GM12865 (cell line): ENCODE measurements at regions not wholly inside any gene's neighbourhood (a gene's known extent, or its start where the extent isn't known, plus 50 kb on each side); places are given as distances from the start of the nearest gene placed in this dataset.
"Not testable (repeated sequence)": the region's sequence is repeated elsewhere in the genome, so short reads cannot be mapped to it uniquely, and the experiment has no call there.

Experiments
- DNase-seq: peaks from one replicate; pipeline ENCODE4 v3.0.0; 2010; ENCODE audit warnings: low read depth
- H3K4me3 ChIP-seq: 2 replicates; pipeline ENCODE4 v1.5.1; 2011; ENCODE audit warnings: mild to moderate bottlenecking, low read depth, low read length, control low read depth
- CTCF ChIP-seq: IDR thresholded peaks from 2 replicates; pipeline ENCODE4 v1.5.1; 2011; ENCODE audit warnings: low read length, control low read depth, low read depth, inconsistent platforms; ENCODE audit not compliant: insufficient read depth; ENCODE audit errors: missing control alignments

DNA sequence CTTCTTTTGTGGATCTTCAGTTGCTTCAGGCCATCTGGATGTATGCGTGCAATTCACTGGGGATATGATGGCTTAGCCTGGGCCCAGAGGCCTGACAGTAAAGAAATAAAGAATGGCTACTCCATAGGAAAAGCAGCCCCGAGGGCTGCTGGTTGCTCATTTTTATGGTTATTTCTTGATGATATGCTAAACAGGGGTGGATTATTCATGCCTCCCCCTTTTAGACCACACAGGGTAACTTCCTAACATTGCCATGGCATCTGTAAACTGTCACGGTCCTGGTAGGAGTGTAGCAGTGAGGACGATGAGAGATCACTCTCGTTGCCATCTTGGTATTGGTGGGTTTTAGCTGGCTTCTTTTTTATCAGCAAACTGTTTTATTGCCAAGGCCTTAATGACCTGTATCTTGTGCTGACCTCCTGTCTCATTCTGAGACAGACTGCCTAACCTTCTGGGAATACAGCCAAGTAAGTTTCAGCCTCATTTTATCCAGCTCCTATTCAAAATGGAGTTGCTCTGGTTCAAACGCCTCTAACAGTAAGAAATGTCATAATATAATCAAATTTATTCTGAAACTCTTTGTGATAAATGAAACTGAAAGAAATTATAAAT, 60.5 kb downstream of the DSEL start:
- no peak for DNase-seq
- no peak overlapping the region for H3K4me3 ChIP-seq
- TF ChIP-seq CTCF, result no peak

GRCh38 chr18:67453901-67454300, 62.6 kb downstream of the DSEL start:
- H3K4me3 ChIP-seq, result no peak overlapping the region
- no peak for TF ChIP-seq CTCF
- no peak for DNase-seq

GRCh38 chr18:67451960-67452359, 64.6 kb downstream of the DSEL start:
- no peak for TF ChIP-seq CTCF
- DNase-seq, result no peak
- no peak overlapping the region for H3K4me3 ChIP-seq

- not testable (repeated sequence) for H3K4me3 ChIP-seq, DNase-seq
These were observed 65.4 kb downstream of the DSEL start for GRCh38 chr18:67451101-67451500.

GRCh38 chr18:67433971-67434370, 82.5 kb downstream of the DSEL start:
- no peak for DNase-seq
- no peak for TF ChIP-seq CTCF
- H3K4me3 ChIP-seq, result no peak overlapping the region

DNA sequence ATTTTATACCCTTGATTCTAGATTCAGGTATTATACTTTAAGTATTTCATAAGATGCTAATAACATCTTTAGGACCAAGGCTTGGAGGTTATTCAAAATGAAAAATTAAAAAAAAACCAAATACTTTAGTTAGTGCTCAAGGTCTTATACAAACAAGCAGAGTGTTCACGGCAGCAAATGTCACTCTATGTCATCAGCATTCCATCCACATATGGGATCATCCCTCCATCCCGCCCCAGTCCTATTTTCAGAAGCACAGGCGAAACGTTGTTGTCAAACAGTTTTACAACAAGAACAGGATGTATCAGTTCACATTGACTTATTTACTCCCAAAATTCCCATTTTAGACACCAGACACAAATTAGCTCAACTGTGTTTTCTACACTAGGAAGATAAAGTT, 83.7 kb downstream of the DSEL start:
- H3K4me3 ChIP-seq, result no peak overlapping the region
- no peak for TF ChIP-seq CTCF
- no peak for DNase-seq

- DNase-seq, result no peak
- H3K4me3 ChIP-seq, result no peak overlapping the region
- TF ChIP-seq CTCF, result no peak
These were observed 87.7 kb downstream of the DSEL start for GRCh38 chr18:67428805-67429204.

DNA sequence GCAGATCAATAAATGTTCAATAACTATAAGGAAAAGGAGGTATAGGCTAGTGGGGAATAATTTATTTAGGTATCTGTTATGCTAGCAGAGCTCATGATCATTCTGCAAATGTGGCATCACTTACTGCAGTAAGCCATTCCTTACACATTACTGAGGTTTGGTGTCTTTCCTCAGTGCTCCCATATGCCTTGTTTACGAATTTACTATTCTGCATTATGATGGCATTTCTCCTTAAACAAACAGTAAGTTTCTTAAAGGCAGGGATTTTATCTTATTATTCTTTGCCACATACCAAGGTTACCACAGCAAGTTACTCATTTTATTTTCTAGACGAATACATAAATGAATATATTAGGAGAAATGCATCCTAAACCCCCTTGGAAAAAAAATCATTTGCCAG, 88.4 kb downstream of the DSEL start:
- no peak for DNase-seq
- no peak overlapping the region for H3K4me3 ChIP-seq
- no peak for TF ChIP-seq CTCF
